GM11168 (cell line): ENCODE measurements at regions not wholly inside any gene's neighbourhood (a gene's known extent, or its start where the extent isn't known, plus 50 kb on each side); places are given as distances from the start of the nearest gene placed in this dataset.

Experiments used
- in situ Hi-C: fragments of 300-500 bp; cut with MboI; formaldehyde crosslinking; loops from one replicate; pipeline ENCODE4 v1.12.0; 2022; ENCODE audit warnings: low sequenced_read_pairs; ENCODE audit not compliant: unreplicated experiment

DNA sequence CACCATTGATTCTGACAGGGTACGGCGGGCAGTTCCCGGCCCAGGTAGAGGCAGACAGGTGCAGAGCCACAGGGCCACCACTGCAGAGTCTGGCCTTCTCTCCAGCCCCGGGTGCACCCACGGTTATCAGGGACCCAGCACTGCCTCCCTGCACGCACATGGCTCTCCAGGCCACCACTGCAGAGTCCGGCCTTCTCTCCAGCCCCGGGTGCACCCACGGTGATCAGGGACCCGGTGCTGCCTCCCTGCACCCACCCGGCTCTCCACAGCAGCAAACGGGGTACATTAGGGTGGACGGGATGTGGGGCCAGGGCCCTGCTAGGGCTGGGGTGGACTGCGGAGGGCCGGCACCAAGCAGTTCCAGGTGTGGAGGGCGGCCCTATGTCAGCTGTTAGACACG, 272.9 kb downstream of the BRD1 start:
- in situ Hi-C loops = no loop called here

DNA sequence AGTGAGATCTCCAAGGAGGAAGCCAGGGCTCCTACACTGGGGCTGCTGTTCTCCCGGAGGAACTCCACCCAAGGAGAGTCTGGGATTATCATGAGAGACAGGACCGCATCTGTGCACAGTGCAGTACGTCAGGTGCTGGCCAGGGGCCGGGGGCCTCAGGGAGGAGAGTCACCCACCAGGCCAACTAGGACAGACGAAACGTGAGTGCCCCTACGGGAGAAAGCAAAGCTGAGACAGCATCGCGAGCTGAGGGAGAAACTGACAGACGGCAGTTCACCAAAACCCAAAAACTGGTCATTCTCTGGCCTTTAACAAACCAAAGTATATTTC, 273.4 kb downstream of the BRD1 start:
- in situ Hi-C loops = no loop called here

DNA sequence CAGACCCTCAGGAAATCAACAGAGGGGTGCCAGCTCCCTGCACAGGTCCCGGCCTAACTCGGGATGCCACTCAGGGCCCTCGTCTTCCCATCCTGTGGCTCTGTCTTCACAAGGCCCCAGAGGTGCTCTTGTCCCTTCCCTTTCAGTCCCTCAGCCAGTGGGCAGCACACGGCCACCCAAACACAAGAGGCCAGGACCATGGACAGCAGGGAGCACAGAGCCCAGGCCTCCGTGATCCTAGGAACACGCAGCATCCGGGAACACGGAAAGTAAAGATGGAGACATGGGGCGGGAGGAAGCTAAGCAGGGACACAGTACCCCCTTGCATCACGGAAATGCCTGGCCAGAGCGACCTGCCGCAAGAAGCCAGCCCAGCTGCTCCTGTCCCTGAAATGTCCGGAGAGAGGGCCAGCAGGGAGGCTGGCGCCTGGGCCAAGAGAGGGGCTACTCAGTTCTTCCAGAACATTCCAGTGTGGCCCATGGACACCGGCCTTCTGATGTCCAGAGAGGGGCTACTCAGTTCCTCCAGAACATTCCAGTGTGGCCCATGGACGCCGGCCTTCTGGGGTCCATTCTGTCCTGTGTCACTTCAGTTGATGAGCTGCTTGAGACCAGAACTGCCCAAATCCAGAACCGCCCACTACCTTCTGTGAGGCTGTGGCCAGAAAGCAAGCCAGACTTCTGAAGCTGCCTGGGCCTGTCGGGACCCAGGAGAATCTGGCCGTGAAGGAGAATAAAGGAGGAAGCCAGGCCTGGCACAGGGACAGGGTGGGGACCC, 274.0 kb downstream of the BRD1 start:
- in situ Hi-C loops = no loop called here

DNA sequence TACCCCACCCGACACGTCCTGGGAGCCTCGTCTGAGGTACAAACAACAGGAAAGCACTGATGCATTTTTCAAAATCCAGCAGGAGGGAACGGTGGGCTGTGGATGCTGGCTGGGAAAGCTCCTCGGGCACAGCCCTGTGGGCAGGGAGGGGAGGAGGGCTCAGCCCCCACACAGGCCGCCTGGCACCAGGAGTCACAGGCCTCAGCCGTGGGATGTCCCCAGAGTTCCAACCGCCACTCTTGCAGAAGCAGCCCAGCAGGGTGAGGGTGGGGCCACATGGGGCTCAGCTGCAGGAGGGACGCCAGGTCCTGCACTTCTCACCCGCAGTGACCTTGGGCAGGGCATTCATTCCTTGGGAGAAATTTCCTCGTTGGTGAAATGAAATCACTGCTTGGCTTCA, 274.6 kb downstream of the BRD1 start:
- in situ Hi-C loops = no loop called here

DNA sequence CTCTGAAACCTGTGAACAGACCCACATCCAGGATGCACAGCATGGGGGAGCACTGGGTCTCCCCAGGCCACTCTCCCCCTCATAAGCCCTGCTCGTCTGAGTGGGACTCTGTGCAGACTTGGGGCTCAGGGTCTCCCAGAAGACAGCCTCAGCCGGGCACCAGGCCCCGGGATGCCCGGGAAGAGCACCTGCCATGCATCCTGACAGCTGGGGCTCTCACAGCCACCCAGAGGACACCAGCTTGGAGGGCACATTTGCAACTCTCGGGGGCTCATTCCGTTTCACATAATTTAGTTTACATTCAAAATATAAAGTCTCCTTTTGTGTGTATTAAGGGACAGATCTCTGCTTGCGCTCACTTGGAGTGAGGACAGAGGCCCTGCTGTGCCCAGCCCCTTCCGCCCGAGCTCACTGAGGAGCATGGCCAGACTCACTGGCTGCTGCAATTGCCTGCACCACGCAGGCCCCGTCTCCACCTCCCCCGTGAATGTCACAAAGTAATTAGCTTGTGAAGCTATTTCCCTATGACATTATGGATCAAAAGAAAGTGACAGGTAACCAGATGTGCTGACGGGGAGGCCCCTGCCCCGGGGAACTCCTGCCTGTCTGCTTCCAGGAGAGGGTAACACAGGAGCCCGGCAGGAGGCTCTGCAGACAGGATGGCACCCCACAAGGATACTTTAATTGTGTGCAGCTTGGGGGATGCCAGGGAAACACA, 275.6 kb downstream of the BRD1 start:
- in situ Hi-C loops = no loop called here

DNA sequence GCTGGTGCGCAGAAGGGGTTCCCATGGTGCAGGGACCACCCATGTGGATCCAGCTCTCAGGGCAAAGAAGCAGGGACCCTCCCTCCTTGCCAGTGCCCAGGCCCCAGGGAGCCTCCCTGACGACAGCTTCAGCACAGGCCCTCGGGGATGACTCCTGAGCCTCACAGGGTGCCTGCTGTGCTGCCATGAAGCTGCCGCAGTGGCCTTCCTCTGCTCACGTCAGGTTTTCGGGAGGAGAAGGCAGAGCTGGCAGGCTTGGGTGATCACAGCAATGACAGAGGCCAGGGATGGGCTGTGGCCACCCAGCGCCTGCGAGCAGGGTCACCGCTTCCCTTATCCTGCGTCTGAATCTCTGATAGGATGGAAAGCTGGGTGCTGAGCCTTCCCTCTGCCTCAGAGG, 276.2 kb downstream of the BRD1 start:
- in situ Hi-C loops = no loop called here

DNA sequence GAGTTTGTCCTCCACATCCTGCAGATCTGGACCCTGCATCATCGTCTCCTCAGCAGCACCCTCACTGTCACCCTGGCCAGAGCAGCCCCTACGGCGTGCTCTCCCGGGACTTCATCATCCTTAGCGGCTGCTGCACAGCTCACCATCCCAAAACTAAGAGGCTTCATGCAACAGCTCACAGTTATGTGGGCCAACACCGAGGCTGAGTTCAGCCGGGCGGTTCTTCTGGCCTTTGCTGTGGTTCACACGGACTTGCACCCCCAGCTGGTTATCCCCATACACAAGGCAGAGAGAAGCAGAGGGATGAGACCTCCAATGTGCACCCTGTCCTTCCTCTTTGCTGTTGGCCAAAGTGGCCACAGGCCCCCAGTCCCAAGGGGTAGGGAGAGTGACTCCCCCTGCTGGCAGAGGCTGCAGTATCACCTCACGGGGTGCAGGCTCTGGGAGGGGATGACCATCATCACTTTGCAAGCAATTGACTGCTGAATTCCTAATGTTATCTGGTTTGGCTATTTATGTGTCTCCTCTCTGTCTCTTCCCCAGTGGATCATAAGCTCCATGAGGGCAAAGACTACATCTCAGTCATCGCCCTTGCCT, 276.8 kb downstream of the BRD1 start:
- in situ Hi-C loops = no loop called here

DNA sequence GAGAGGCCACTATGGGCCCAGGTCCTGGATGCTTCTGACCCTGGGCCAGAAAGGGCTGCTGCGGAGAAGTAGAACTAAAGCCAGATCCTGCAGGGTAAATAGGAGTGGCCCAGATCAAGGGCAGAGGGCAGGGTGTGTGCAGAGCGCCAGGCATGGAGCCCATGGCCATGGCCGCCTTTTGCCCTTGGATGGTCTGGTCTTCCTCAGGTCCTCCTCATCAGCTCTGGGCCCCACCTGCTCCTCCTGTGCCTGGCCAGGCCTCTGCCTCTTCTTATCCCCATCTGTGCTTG, 277.6 kb downstream of the BRD1 start:
- in situ Hi-C loops = no loop called here

DNA sequence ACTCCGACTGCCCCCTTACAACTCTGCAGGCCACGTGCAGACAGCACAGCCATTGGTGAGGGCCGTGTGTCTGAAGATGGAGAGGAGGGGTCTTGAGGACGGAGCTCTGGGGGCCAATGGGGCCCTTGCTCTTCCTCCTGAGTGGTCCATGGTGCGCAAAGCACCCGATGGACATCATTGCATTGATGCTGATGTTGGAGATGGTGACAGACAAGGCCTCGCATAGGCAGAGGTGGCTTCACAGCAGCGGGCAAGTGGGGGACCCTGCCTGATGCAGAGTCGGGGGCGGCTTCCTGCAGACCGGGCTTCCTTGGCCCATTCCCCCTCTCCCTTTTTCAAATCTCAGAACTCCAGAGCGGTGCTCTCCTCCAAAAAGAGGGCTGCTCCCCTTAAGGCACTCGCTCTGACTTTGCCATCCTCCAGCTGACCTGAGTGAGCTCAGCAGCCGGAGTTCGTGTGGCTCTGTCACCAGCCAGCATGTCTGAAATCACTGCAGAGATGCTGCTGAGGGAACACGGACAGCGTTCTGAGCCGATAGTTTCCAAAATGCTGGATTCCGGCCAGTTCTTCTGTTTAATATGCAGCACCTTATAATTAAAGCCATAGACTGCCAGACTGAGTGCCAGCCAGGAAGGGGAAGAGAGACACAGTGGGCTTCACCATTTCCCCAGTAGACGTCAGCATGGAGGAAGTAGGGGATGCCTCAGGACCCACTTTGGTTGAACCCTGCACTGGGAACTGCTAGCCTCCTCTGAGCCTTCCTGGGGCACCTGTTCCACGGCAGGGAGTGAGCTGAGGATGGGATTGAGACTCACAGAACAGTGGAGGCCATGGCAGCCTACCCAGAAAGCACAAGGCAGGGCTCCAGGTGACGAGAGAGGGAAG, 278.2 kb downstream of the BRD1 start:
- in situ Hi-C loops = no loop called here

DNA sequence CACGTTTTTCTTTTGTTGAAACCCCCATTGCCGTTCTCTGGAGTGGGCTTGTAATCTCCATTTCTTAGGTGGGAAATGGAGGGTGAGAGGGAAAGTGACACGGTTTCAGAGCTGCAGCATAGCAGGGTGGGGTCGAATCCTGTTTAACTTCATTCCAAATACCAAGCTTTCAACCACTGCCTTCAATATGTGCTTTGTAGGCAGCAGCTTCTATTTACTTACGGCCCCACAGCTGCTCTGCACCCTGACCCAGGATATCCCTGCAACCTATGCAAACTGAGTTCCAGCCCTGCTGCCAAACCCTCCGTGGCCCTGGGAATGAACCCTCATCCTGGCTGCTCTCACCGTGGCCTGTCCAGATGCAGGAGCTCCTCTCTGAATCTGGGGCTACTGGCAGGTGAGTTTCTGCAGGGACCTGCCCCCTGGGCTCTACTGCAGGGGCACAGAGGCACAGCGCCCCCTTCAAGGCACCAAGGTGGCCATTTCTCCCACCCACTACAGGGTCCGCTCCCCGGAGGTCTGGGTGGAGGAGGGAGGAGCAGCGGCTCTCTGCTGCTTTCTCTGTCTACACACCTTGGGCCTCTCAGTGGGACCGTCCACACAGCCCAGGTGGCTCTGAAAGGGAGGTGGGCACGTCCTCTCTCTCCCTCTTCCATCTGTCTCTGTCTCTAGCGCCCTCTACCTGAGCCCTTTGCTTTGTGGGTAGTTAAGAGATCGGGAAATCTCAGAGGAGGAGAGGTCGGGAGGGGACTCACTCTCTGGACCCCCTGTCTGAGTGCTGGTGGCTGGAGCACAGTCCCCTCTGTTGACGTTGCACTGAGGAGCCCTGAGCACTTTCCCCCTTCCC, 279.1 kb downstream of the BRD1 start:
- in situ Hi-C loops = no loop called here

DNA sequence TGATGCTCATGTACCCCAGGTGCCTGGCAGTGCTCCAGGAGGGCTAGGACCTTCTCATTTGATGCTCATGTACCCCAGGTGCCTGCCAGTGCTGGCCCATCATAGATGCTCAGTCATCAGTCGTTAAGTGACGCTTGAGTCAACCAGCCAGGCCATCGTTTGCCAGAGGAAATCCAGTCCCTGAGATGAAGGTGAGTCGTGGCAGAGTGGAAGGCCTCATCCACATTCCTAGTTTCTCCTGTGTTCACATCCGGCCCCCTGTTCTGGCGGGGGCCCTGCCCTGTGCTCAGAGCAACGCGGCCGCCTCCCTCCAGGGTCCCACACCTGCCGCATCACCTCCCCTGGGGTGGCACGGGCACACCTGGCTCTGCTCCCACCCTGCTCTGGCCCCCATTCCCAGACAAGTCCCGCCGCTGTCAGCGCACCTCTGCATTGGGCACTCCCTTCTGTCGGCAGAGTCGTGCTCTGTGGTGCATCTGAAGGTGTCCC, 279.9 kb downstream of the BRD1 start:
- in situ Hi-C loops = no loop called here

DNA sequence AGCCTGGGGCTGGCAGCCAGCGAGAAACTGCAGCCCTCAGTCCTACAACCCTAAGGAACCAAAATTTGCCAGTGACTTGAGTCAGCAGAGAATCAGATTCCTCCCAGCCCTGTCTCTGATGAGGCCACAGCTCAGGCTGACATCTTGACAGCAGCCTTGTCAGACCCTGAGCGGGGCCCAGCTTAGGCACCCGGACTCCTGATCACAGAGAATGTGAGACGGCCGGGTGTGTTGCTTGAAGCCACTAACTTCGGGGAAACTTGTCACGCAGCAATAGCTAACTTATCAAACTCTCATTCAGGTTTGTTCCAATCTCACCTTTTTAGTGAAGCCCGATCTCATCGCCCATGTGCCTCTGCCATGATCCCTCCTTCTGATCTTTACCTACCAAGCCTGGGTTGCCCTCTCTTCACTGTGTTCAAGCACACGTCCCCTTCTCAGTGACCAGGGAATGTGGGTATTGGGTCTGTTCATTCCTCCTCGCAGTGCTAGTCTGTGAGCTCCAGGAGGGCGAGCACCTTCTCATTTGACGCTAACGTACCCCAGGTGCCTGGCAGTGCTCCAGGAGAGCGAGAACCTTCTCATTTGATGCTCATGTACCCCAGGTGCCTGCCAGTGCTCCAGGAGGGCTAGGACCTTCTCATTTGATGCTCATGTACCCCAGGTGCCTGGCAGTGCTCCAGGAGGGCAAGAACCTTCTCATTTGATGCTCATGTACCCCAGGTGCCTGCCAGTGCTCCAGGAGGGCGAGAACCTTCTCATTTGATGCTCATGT, 280.7 kb downstream of the BRD1 start:
- in situ Hi-C loops = no loop called here

DNA sequence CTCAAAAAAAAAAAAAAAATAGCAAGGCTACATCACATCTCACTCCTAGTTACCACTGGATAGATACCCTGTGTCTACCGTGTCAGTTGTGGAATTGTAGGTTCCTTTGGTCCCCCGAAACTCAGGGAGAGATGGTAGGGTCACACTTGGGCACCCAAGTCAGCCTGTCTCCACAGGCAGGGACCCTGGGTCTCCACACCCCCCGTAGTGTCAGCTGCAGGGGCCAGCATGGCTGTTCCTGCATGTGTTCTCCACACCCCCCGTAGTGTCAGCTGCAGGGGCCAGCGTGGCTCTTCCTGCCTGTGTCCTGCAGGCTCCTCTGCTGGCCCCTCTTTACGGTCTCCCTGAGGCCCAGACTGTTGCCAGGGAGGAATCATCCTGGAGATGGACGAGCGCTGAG, 282.1 kb downstream of the BRD1 start:
- in situ Hi-C loops = no loop called here

DNA sequence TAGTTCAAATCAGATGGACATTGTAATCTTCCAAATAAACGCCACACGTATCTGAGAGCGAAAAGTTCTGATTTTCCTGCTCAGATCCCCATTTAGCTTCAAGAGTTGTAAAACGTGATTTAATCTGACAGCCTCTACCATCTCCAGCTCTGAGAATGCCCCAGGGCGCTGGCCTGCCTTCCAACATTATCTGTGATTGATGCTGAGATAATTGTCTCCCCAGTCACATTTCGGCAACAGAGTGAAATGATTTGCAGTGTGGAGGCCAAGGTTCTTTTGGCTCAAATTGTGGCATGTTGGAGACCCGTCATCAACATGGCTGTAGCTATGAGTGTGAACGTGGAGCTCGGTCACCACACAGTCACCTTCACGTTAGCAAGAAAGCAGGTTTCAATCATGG, 283.4 kb downstream of the BRD1 start:
- in situ Hi-C loops = no loop called here

DNA sequence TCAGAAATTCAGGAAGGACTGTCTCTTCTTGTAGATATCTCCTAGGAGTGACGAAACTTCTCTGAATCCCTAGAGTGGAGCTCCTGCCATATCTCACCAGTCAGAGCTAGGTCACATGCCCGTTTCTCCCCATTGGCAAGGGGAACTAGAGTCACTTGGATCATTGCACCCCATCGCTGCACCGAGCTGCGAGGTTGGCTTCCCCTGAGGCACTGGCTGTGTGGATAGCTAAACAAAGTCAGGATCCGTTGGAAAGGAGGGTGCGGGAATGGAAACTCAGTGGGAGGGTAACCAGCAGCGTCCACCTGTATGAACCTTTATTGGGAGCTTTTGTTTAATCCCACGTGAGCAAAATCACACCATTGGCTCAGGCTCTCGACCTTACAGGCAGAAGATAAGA, 283.8 kb downstream of the BRD1 start:
- in situ Hi-C loops = no loop called here

DNA sequence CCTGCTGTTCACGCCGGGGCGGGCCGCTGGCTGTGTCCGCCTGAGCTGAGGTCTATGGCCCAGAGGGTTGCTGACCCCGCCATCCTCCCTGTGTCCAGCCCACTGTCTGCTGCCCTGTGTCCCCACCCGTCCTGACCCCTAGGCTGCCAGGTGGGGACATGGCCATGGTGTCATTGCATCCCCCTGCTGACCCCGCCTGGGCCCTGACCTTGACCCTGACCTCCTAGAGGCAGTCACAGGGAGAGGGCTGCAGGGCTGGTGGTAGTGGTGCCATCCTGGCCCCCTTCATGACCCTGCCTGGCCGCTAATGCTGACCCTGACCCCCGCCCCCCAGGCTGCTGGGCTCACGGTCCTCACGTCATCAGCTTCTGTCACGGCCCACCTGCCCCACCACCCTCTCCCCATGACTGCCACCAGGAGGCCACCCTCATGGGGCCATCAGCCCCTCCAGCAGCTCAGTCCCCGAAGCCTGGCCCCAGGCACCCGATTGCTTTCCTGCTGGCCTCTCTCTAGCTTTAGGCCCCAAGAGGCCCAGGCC, 285.9 kb downstream of the BRD1 start:
- in situ Hi-C loops = no loop called here

DNA sequence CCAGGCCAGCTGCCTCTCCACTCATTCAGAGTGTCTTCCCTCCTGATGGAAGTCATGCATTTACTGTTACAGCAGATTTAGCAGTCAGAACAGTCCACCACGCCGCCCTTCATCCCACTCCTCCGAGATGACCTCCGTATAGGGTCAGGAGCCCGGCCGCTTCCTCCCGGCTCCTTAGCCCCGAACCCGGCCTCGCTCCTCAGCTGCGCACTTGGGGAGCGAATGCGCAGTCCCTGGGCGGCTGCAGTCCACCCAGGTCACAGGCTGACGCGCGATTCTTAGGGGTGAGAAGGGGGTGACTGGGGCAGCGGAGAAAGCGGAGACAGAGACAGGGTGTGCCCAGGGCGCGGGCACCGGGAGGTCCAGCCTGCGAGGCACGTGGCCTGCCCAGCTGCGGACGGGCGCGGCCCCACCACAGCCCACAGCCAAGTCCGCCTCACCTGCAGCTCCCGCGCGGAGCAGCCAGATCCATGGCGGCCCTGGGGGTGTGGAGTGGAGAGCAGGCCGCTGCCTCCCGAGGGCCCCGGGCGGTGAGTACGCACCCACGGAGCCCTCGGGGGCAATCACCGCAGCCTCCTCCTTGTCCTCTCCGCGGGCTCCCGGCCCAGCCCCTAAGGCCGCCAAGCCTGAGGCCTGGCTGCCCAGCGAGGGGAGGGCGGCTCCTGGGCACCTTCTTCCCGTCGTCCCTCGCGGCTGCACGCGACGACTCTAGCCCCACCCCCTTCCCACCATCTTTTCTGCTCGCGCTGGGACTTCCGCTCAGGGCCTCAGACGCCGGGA, 286.6 kb downstream of the BRD1 start:
- in situ Hi-C loops = no loop called here
